Omental fat pad (tissue), 3 donors: ENCODE measurements at regions not wholly inside any gene's neighbourhood (a gene's known extent, or its start where the extent isn't known, plus 50 kb on each side); places are given as distances from the start of the nearest gene placed in this dataset.

ENCODE experiments used
- ATAC-seq: fragments of 150-250 bp; one replicate; pipeline ENCODE4 v1.9.1; 2016; ENCODE audit warnings: mild to moderate bottlenecking, moderate library complexity; ENCODE audit not compliant: low FRiP score
- DNase-seq: peaks from one replicate; pipeline ENCODE4 v3.0.0-alpha.2; 2019; ENCODE audit warnings: low spot score
- TF ChIP-seq, protein P1 (sequence below), 3 donors: fragments of 450-650 bp; IDR thresholded peaks; one replicate each; pipeline ENCODE4 v1.5.1; 2016 to 2017; ENCODE audit warnings: antibody characterized with exemption in 3 of 3, mild to moderate bottlenecking in 3 of 3, moderate library complexity in 2 of 3

DNA sequence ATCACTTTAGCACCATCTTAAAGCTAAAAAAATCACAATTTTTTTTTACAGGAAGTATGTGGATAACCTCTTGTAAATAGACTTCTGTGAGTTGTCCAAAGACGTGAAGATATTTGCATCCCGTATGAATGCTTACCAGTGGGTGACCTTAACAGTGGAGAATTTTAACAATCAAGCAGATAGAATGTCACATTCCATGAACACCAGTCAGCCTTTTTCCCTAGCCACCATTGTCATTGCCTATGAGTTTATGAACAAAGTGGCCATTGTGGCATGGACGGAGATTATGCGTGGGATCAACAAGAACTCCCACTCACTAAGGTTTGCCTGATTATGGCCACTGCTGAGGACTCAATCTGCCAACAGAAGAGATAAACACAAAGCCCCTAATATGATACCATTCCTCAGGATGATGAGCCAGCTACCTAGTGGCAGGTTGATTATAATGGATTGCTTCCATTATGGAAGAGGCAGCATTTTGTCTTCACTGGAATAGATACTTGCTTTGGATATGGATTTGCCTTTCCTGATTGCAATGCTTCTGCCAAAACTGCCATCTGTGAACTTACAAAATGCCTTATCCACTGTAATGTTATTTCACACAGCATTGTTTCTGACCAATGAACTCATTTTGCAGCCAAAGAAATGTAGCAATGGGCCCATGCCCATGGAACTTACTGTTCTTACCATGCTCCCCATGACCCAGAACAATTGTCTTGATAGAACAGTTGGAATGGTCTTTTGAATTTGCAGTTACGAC is 830.9 kb upstream of the NDST4 start:
- TF ChIP-seq, protein P1, sequence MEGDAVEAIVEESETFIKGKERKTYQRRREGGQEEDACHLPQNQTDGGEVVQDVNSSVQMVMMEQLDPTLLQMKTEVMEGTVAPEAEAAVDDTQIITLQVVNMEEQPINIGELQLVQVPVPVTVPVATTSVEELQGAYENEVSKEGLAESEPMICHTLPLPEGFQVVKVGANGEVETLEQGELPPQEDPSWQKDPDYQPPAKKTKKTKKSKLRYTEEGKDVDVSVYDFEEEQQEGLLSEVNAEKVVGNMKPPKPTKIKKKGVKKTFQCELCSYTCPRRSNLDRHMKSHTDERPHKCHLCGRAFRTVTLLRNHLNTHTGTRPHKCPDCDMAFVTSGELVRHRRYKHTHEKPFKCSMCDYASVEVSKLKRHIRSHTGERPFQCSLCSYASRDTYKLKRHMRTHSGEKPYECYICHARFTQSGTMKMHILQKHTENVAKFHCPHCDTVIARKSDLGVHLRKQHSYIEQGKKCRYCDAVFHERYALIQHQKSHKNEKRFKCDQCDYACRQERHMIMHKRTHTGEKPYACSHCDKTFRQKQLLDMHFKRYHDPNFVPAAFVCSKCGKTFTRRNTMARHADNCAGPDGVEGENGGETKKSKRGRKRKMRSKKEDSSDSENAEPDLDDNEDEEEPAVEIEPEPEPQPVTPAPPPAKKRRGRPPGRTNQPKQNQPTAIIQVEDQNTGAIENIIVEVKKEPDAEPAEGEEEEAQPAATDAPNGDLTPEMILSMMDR (IDR thresholded peaks at IDR 0.05) = no peak
- DNase-seq = no peak
- ATAC-seq = no peak

DNA sequence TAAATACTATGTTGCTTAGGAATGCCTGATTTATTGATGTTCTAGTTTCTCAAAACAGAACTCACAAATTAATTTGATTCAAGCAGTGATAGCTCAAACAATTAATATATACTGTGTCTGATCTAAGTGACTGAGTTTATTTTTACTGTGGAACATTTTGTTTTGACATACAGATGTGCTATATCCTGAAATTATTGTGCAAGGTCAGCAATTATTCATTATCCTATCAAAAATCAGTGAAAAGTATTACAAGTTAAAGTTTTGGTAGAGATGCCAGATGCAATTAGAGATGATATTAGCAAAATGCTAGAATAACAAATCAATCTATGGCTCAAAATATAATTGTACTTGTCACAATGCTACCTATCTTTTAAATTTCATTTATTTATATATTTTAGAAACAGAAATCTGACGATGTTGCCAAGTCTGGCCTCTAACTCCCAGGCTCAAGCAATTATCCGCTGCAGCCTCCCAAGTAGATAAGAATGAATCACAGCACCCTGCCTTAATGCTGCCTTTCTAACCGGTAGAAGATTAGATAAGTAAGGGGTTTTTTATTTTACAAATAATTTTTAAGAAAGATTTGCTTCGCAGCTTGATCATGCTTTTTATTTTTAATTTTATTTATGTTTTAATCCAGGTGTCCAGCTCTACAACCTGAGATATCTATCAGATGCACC is 825.5 kb upstream of the NDST4 start:
- DNase-seq = no peak
- no peak for ATAC-seq
- TF ChIP-seq, protein P1 (IDR thresholded peaks at IDR 0.05) = no peak

DNA sequence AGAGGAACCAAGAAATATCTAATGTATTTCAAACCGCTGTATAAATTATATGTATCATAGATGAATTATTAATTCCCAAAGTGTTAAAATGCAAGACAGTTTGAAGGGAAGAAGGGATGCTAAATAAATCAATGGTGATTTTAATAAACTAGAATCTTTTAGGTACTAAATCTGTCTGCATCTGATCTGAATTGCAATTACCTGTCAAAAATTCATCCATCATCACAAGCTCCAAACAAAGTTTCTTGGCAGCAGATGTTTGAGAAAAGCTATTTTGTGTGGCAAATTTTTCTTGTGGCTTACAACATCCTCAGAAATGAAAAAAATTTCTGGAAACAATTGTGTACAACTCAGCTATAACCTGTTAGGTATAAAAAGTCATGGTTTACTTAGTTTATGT is 816.0 kb upstream of the NDST4 start:
- TF ChIP-seq, protein P1 (IDR thresholded peaks at IDR 0.05) = no peak
- ATAC-seq (no peak), DNase-seq (no peak)

DNA sequence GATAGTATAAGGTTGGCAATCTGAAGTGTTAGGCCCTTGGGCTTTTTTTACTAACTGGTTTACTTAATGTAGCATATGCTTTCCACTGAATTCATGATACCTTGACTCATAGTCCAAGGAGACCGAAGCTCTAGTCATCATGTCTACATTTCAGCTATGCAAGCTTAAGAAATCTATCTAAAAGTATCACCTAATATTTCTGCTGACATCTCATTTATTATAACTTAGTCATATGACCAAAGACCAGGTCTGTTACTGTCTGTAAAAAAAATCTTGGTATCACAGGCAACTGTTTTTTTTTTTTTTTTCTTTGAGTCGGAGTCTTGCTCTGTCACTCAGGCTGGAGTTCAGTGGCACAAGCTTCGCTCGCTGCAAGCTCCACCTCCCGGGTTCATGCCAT is 814.0 kb upstream of the NDST4 start:
- DNase-seq (no peak), ATAC-seq (no peak)
- TF ChIP-seq, protein P1 (IDR thresholded peaks at IDR 0.05) = no peak

DNA sequence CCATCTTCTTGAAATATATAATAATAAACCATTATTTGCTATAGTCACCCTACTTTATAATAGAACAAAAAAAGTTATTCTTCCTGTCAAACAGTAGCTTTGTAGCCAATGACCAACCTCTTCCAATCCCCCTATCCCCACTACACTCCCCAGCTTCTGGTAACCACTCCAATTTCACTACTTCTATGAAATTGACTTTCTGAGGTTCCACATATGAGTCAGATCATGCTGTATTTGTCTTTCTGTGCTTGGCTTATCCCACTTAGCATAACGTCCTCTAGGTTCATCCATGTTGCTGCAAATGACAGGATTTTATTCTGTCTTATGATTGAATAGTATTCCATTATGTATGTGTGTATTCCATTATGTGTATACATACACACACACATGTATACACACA is 809.7 kb upstream of the NDST4 start:
- TF ChIP-seq, protein P1 (IDR thresholded peaks at IDR 0.05) = no peak
- ATAC-seq = no peak
- no peak for DNase-seq

DNA sequence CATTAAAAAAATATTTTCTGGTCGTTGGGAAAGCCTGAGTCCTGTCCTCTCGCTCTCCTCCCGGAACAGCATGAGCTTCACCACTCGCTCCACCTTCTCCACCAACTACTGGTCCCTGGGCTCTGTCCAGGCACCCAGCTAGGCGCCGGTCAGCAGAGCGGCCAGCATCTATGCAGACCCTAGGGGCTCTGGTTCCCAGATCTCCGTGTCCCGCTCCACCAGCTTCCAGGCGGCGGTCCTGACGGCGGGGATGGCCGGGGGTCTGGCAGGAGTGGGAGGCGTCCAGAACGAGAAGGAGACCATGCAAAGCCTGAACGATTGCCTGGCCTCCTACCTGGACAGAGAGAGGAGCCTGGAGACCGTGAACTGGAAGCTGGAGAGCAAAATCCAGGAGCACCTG is 807.2 kb upstream of the NDST4 start:
- TF ChIP-seq, protein P1 (IDR thresholded peaks at IDR 0.05) = no peak
- ATAC-seq (no peak), DNase-seq (no peak)

DNA sequence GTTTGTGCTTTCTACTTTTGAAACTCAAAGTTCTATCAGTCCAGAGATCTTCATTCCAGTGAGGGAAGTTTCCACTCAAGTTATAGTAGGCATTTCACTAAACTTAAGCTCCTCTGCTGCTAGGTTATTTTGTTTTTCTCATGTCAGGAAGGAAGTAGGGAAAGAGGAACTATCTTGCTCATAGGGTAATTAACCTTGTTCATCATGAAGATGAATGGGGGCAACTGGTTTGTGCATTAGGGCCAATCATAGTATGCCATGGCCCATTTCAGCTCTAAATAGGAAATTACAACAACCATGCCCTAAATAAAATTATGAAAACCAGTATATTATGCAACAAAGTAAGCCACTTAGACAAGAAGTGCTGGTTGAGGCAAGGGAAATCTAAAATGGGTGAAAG is 804.7 kb upstream of the NDST4 start:
- TF ChIP-seq, protein P1 (IDR thresholded peaks at IDR 0.05) = no peak
- ATAC-seq = no peak
- no peak for DNase-seq
